Inferior parietal cortex (tissue), 1 donor: ENCODE measurements at regions not wholly inside any gene's neighbourhood (a gene's known extent, or its start where the extent isn't known, plus 50 kb on each side); places are given as distances from the start of the nearest gene placed in this dataset.
"Not testable (repeated sequence)": the region's sequence is repeated elsewhere in the genome, so short reads cannot be mapped to it uniquely, and the experiment has no call there.

ENCODE experiments used
- DNase-seq: peaks from one replicate; pipeline ENCODE4 v3.0.0-alpha.2; 2016; ENCODE audit errors: extremely low spot score

DNA sequence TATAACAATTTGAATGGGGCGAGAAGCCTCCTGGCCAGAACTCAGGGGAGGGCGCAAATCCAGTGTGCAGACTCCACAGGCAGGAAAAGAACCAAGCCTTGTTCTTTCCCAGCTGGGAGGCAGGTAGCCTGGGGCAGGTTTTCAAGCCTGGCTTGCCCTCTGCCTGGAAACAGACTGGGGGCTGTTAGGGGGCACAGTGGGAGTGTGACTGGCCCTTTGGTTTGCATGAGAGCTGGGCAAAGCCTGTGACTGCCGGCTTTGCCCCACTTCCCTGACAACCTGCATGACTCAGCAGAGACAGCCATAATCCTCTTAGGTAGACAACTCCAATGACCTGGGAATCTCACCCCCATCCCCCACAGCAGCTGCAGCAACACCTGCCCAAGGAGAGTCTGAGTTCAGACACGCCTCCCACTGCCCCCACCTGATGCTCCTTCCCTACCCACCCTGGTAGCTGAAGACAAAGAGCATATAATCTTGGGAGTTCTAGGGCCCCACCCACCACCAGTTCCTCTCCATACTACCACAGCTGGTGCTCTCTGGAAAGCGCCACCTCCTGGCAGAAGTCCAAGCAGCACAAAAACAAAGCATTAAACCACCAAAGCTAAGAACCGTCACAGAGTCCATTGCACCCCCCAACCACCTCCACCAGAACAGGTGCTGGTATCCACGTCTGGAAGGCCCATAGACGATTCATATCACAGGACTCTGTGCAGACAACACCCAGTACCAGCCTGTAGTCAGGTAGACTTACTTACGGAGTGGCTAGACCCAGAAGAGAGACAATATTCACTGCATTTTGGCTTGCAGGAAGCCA is 402.5 kb downstream of the STK39 start:
- DNase-seq, result no peak

DNA sequence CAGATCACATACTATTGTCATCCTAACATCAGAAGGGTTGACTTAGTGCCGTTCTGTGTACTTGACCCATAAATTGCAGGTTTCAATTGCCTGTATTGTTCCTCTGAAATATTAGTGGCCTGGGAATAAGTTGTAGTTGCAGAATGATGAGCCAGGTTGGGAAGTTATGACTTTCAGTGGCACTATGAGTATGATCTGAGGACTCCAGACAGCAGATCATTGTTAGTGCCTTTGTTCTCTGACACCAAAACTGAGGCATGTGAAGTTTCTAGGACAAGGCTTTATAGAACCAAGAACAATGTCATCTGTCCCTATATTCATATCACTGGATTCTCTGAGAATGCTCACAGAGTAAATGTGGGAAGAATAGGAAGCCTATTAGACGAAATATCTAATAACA is 403.7 kb downstream of the STK39 start:
- no peak for DNase-seq

DNA sequence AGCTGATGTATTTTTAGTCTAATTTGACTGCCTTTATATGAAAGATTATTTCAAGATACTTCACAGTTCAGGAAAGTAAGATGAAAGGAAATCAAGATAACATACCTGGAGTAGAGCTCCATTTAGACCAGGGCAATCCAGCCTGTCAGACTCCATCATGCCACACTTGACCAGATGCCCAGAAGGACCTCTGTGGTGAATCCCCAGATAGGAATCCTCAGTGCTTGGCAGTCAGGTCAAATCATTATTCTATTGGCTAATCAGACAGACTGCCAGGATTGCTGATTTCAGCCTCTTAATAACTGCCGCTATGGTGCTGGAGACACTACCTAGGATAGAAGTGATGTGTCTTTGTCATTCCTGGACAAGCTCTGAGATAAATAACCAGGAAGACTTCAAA is 404.2 kb downstream of the STK39 start:
- DNase-seq, result no peak

DNA sequence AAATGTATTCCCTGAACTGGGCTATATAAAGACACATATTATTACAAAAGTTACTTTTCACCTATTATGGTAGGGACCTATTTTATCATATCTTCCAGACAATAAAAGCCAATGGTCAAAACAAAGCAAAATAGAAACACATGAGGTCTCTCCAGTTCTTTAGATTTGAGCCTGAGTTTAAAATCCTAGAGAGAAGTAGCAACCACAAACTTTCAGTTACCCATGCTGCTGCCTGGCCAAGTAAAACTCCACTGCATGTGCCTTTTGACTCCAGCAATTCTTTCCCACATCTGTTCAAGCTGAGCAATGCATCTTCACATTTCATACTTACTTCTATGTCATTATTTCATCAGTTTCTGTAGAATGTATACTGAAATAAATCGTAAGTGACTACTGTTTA is 405.3 kb downstream of the STK39 start:
- no peak for DNase-seq

DNA sequence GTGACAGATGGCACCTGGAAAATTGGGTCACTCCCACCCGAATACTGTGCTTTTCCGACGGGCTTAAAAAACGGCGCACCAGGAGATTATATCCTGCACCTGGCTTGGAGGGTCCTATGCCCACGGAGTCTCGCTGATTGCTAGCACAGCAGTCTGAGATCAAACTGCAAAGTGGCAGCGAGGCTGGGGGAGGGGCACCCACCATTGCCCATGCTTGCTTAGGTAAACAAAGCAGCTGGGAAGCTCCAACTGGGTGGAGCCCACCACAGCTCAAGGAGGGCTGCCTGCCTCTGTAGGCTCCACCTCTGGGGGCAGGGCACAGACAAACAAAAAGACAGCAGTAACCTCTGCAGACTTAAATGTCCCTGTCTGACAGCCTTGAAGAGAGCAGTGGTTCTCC is 412.1 kb downstream of the STK39 start:
- not testable (repeated sequence) for DNase-seq

DNA sequence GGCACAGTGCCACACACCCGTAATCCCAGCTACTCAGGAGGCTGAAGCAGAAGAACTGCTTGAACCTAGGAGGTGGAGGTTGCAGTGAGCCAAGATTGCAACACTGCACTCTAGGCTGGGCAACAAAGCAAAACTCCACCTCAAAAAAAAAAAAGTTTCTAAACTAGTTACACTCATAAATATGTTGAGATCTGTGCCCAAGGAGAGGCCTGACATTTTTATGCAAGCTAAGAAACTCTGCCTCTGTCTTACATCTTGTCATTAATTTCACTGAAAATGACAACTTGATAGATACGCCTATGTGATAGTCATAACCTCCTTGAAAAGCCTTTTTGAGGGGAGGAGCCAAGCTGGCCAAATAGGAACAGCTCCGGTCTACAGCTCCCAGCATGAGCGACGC is 412.7 kb downstream of the STK39 start:
- DNase-seq, result no peak

DNA sequence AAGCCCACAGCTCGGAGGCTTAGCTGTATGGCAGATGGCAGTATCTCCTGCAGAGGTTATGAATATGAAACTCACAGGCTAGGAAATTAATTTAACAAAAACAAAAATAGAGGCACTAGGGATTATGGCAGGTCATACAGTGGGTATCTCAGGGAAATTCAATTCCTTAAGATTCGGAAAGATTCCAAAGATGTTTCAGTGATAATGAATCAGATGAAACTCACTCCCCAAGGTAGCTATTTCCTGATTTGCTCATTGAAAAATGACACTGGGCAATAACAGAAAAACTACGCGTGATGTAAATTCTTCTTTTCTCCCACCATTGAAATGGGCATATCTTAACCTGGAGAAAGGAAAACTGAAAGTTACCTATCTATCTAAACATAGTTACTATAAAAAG is 414.1 kb downstream of the STK39 start:
- no peak for DNase-seq

DNA sequence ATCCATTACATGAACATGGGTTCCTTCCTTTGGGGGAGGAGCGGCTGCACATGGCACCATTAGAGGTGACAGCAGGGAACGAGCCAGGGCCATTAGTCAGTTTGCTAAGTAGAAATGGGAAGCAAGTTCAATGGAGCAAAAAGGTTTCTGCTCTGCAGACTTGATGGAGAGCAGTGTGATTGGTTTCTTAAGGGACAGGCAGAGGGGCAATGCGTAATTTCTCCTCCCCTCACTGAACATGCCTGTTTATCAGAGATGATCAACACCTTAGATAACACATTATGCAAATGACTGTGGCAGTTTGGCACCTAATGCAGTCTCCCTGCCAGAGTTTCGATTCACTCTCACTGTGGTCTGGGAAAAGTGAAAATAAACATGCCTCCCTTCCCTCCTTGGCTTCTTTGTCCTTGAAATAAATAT is 414.5 kb downstream of the STK39 start:
- DNase-seq, result no peak

DNA sequence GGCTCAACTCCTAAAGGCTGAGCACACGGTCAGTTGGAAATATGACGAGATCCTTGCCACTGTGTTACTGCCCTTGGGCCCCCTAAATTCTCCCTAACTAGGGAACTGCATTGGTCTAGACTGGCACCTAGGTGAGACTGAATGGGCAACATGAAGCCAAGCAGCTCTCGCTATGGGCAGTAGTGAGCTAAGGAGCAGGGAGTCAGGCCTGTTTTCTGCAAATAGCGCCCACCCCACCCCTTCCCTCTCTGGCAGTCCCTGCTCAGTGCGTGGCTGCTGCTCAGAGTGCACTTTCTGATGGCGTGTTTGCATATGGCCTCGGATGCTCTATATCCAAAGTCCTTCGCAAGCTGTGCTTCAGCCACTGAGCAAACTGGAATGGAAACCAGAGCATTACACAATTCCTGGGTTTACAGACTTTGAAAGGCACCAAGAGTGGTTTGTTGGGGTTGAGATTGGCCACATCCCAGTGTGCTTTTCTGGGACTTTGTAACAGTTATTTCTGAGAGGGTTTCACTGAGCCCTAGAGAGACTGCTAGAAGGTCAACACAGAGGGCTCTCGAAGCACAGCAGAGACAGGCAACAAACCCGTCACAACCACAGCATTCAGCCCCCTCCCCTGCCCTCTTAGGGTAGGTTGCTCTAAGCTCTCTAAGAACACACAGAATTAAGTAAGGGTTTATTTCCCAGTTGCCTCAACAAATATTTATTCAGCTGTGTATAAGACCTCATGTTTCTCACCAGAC is 419.9 kb downstream of the STK39 start:
- DNase-seq, result no peak

DNA sequence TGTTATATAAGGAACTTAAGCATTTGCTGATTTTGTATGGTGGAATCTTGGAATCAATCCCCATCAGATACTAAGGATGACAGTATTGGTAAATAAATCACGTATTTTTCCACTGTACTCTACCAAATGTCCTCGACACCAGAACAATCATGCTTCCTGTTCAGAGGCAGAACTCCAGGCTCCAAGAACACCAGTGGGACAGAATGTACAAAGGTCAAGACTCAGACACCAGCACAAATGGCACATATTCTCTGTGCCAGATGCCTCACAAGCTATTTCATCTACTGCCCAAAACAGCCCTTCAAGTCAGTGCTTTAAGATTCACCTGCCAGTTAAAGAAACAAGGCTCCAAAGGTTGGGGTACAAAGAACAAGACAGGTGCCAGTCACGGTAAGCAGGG is 420.5 kb downstream of the STK39 start:
- no peak for DNase-seq

DNA sequence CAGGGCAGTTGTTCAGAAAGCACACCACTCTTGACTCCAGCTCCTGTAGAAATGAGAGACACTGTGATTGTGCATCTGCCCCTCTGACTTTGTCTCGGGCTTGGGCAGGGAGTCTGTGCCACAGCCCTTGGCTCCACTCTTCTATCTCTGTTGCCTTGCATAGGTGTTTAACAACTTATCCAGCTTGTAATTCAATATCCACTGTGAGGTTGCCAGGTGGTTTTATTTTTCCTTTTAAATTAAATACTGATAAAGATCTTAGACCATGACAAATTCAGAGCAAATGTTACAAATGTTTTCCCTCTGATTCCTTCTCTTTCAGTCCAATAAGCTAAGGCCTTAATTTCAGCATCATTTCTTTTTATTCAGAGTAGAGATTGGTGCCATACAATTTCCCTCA is 421.7 kb downstream of the STK39 start:
- DNase-seq, result no peak

DNA sequence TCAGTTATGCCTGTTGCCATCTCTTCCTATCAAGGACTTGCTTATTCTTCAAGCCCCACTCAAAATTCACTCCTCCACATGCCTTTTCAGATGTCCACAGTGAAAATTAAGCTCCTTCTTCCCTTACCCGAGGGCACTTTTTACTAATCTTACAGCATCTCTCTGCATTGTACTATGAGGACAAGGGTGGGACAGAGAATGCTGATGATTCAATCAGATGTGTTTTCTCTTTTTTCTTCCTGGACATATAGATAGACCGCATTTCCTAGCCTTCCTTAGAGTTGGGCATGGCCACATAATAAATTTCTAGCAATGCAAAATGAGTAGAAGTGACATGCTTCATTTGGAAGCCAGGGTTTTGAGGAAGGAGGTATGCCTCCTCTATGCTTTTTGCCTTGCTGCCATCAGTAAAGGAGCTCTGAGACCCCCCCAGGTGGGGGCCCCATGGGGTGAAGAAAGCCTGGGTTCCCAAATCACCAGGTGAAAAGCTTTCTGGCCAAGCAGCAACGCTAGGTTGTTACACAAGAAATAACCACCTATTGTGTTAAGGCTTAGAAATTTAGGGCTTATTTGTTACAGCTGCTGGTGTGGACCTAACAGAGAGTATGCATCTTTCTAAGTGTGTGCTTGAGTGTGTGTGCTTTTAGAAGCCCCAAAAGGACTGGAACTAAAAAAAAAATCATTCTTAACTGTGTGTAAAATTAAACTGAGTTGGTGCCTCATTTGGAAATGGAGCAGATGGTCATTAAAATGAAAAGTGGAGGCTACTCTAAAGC is 424.5 kb downstream of the STK39 start:
- no peak for DNase-seq

DNA sequence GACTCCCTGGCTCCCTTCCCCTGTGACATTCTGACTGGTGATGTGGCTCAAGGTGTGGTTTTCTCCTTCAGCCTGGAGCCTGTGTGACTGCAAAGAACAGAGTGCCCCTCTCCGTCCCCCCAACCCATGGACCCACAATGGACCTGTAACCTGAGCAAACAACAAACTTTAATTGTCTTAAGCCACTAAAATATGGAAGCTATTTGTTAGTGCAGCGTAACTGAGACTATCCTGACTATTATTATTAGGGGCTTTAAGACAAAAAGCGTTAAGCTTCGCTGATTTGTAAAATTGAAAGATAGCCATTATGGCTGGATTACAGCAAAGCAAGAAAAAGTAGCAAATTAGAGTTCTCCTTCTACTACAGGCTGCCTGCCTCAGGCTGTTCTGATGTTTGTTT is 426.9 kb downstream of the STK39 start:
- no peak for DNase-seq

DNA sequence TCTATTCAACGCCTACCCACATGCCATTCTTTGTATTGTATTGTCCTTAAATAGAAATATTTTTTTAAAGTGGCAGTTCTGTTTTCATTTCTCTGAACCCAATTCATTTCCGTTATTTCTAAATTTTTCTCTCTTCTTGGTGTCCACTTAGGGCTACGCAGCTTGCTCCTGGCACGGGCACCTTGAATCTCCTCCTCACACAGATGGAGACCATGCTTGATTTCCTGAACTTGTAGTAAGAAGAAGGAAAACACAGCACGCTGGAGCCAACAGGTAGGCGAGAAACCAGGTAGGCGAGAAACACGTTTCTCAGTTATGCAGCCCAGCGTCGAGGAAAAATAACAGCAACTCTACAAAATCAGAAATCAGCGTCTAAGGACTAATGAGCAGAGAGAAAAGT is 428.9 kb downstream of the STK39 start:
- DNase-seq, result no peak

DNA sequence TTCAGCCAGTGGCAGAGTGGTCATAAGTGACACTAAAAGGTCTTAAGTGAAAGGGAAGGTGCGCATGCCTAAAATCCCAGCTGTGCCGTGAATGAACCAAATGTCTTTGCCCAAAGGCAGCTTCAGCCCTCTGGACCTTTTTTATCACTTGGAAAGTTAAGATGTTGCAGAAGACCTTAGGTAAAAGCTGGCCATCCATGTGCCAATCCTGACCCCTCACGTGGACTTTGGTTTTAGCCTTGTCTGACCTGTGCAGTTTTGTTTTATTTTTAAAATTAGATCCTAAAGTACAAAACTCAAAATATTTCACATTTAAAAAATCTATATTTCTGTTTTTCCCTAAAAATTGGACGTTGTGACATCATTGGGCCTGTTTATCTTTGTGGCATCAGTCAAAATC is 429.5 kb downstream of the STK39 start:
- DNase-seq, result no peak

DNA sequence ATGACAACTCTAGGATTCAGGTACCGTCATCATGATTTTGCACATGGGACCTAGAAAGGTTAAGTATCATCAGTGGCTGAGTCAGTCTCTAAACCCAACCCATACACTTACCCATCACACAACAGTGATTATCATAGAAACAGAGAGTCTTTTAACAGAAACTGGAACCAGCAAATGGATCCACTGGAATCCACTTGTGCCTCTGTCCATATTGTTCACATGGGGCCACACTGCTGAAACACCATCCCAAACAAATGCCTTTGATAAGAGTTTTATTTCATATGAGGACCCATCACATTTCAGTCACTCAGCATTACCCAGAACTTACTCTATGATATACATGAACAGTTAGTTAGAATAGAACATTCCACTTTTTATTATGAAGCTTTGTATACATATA is 430.0 kb downstream of the STK39 start:
- DNase-seq, result no peak

DNA sequence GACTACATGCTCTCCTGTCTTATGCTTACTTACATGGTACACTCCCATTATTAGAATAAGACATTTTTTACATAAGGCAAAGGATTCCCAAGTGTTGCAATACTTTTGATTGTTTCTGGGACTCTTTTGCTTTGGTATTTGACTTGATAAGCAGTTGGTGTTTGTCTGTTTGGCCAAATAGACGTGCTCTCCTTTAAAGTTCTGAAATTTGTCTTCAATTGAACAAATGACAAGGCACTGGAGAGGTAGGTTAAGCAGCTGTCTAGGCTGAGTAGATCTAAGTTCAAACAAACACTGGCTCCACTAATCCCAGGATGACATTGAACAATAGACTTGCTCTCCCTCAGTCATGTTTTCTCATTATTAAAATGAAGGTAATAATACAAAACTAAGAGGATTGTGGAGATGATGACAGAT is 430.5 kb downstream of the STK39 start:
- no peak for DNase-seq

DNA sequence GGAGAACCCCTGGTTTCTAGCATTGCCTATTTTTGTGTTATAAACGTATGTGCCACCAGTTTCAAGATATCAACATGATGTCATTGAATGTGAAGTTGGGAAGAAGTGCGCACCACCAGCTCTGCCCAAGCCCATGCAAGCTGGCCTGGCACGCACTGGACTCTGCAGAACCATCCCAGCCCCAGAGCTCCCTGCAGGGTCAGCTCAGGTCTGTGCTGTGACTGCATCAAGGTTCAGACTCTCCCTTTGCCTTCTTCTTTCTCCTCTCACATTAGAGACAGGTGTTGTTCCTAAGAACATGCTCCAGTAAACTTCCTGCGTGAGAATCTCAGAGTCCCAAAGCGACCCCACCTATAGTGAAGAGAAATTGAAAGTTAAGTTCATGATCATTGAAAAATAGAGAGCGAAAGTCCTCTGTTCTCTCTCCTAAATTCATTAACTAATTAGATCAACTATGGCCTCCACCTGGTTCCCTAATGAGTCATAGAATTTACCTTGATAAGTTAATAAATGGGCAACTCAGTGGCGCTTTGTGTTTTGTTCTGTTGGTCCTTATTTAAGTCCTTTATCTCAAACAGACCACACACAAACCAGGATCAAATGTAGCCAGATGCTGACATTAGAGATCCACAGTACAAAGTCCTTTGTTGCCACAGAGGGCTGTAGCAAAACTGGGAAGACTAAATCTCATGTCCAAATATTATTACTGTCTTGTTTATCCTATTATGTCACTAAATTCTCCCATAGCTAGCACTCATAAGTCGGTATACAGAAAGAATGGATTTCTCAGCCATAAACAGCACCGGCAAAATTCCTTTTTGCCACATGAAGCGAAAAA is 432.3 kb downstream of the STK39 start:
- no peak for DNase-seq

DNA sequence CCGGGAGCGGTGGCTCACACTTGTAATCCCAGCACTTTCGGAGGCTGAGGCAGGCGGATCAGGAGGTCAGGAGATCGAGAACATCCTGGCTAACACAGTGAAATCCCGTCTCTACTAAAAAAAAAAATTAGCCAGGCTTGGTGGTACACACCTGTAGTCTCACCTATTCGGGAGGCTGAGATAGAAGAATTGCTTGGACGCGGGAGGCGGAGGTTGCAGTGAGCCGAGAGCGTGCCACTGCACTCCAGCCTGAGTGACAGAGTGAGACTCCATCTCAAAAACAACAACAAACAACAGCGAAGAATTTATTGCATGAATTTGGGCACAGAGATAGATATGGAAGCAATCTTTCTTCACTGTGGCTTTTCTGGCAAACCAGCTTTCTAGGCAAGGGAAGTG is 432.9 kb downstream of the STK39 start:
- DNase-seq, result not testable (repeated sequence)

DNA sequence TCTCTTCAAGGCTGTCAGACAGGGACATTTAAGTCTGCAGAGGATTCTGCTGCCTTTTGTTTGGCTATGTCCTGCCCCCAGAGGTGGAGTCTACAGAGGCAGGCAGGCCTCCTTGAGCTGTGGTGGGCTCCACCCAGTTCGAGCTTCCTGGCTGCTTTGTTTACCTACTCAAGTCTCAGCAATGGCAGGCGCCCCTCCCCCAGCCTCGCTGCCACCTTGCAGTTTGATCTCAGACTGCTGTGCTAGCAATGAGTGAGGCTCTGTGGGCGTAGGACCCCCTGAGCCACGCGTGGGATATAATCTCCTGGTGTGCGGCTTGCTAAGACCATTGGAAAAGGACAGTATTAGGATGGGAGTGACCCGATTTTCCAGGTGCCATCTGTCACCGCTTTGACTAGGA is 437.6 kb downstream of the STK39 start:
- DNase-seq, result not testable (repeated sequence)

DNA sequence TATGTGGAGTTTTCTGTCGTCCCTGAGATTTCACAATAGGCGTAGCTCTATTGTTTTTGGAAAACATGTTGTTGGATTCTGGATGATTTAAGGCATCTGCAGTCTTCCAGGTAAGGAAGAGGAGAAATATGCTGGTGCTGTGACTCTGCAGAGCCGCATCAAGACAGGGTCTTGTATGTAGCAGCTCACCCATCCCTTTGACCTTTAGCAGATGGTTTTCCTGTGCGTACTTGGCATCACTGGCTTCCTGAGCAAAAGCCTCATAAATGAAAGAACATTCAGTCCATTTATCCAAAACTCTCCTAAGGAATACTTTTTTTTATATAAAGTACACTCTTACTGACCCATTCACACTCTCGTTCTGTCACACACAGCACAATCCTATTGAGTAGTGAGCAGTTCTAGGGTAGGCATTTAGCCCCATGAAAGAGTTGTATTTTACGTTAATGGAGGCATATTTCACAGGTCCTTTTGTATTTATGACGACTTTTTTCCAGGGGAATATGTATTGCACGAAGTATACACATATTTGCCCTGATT is 443.9 kb downstream of the STK39 start:
- no peak for DNase-seq
